GM21737 (cell line): ENCODE measurements at regions not wholly inside any gene's neighbourhood (a gene's known extent, or its start where the extent isn't known, plus 50 kb on each side); places are given as distances from the start of the nearest gene placed in this dataset.
"Not testable (repeated sequence)": the region's sequence is repeated elsewhere in the genome, so short reads cannot be mapped to it uniquely, and the experiment has no call there.

ENCODE experiments used
- ATAC-seq: cut with Tn5 transposase; IDR thresholded peaks from one replicate; pipeline ENCODE4 v1.9.1; 2021; ENCODE audit warnings: mild to moderate bottlenecking, moderate library complexity; ENCODE audit not compliant: unreplicated experiment

- ATAC-seq, result no peak
These were observed 1781.7 kb upstream of the PCDH10 start for GRCh38 chr4:131367441-131367840.

GRCh38 chr4:131370846-131371245, 1778.2 kb upstream of the PCDH10 start:
- ATAC-seq, result no peak

GRCh38 chr4:131381055-131381454, 1768.0 kb upstream of the PCDH10 start:
- ATAC-seq, result no peak

GRCh38 chr4:131382839-131383238, 1766.3 kb upstream of the PCDH10 start:
- no peak for ATAC-seq

- no peak for ATAC-seq
These were observed 1760.8 kb upstream of the PCDH10 start for GRCh38 chr4:131388277-131388676.

GRCh38 chr4:131408102-131408501, 1741.0 kb upstream of the PCDH10 start:
- no peak for ATAC-seq

GRCh38 chr4:131411393-131411792, 1737.7 kb upstream of the PCDH10 start:
- ATAC-seq, result no peak

- no peak for ATAC-seq
These were observed 1729.9 kb upstream of the PCDH10 start for GRCh38 chr4:131419147-131419546.

GRCh38 chr4:131426023-131426758, 1722.9 kb upstream of the PCDH10 start:
- no peak for ATAC-seq

- no peak for ATAC-seq
These were observed 1722.1 kb upstream of the PCDH10 start for GRCh38 chr4:131427000-131427399.

GRCh38 chr4:131430302-131430701, 1718.8 kb upstream of the PCDH10 start:
- no peak for ATAC-seq

GRCh38 chr4:131441004-131441688, 1707.9 kb upstream of the PCDH10 start:
- no peak for ATAC-seq

GRCh38 chr4:131447883-131448282, 1701.2 kb upstream of the PCDH10 start:
- no peak for ATAC-seq

- no peak for ATAC-seq
These were observed 1698.4 kb upstream of the PCDH10 start for GRCh38 chr4:131450572-131451209.

- ATAC-seq, result no peak
These were observed 1689.5 kb upstream of the PCDH10 start for GRCh38 chr4:131459430-131460101.

GRCh38 chr4:131470360-131470759, 1678.7 kb upstream of the PCDH10 start:
- no peak for ATAC-seq

- no peak for ATAC-seq
These were observed 1660.3 kb upstream of the PCDH10 start for GRCh38 chr4:131488772-131489171.

- ATAC-seq, result not testable (repeated sequence)
These were observed 1652.9 kb upstream of the PCDH10 start for GRCh38 chr4:131496211-131496610.

GRCh38 chr4:131499141-131499873, 1649.8 kb upstream of the PCDH10 start:
- no peak for ATAC-seq

- ATAC-seq, result no peak
These were observed 1639.6 kb upstream of the PCDH10 start for GRCh38 chr4:131509521-131509920.

- no peak for ATAC-seq
These were observed 1622.4 kb upstream of the PCDH10 start for GRCh38 chr4:131526686-131527085.
